OCI-LY7 (cell line): ENCODE measurements at regions not wholly inside any gene's neighbourhood (a gene's known extent, or its start where the extent isn't known, plus 50 kb on each side); places are given as distances from the start of the nearest gene placed in this dataset.

Source experiments
- CTCF ChIP-seq: fragments of 200-600 bp; sonication (generic); conservative IDR thresholded peaks from 2 replicates; pipeline ENCODE4 v1.5.1; 2014; ENCODE audit warnings: mild to moderate bottlenecking, antibody characterized with exemption, low read length, moderate library complexity, mixed read lengths
- EZH2phosphoT487 ChIP-seq: fragments of 200-600 bp; sonication (generic); IDR thresholded peaks from 2 replicates; pipeline ENCODE4 v1.6.1; 2018; ENCODE audit warnings: low read depth, borderline replicate concordance, mild to moderate bottlenecking, mixed run types, antibody characterized with exemption, low read length, moderate library complexity, mixed read lengths

- TF ChIP-seq CTCF (no peak), EZH2phosphoT487 (no peak)
These were observed 516.9 kb upstream of the GOLIM4 start for GRCh38 chr3:168612671-168613070.
